ENCODE measurements at regions not wholly inside any gene's neighbourhood (a gene's known extent, or its start where the extent isn't known, plus 50 kb on each side); places are given as distances from the start of the nearest gene placed in this dataset.

- no peak for DNase-seq
- WGBS, 5 donors = 78 to 89% (median 86%) methylated on average over 7 to 8 of the region's 8 CpGs
- TF ChIP-seq POLR2AphosphoS5 (IDR thresholded peaks at IDR 0.05) = no peak
- TF ChIP-seq POLR2A (IDR thresholded peaks at IDR 0.05) = no peak
- no peak for TF ChIP-seq CTCF (IDR thresholded peaks at IDR 0.05 in 8 of 11, conservative IDR thresholded peaks at IDR 0.05 in 3 of 11)
Measured at GRCh38 chr20:58091810-58092209, 136.6 kb downstream of the ANKRD60 start.

GRCh38 chr20:58090161-58090560 is 138.3 kb downstream of the ANKRD60 start:
- WGBS, 5 donors = 91 to 98% (median 93%) methylated on average over 2 to 3 of the region's 3 CpGs
- H3K9me3 ChIP-seq = no peaks in the 10 kb centered on the region
- no peak overlapping the region for H3K4me3 ChIP-seq
- intact Hi-C loops (cut with DNase I; ENCODE audit: low total_unique reads) = no loop called here
- H3K27me3 ChIP-seq (replicated peaks in 1 of 7) = peaks cover 0 to 13% (median 0%) of the 10 kb centered on the region in 7 donors
- TF ChIP-seq POLR2AphosphoS5 (IDR thresholded peaks at IDR 0.05) = no peak
- no peak for TF ChIP-seq CTCF (IDR thresholded peaks at IDR 0.05 in 8 of 11, conservative IDR thresholded peaks at IDR 0.05 in 3 of 11)
- TF ChIP-seq POLR2A (IDR thresholded peaks at IDR 0.05) = no peak
- no peaks in the 10 kb centered on the region for H3K4me1 ChIP-seq
- no peaks in the 10 kb centered on the region for H3K36me3 ChIP-seq
- no peak for DNase-seq
- no peak overlapping the region for H3K27ac ChIP-seq

More at GRCh38 chr20:58091810-58092209, 136.6 kb downstream of the ANKRD60 start:
- Histone ChIP-seq H3K9me3 (no peaks in the 10 kb centered on the region), H3K27me3 (replicated peaks in 1 of 7) (peaks cover 0 to 13% (median 0%) of the 10 kb centered on the region in 7 donors), H3K4me1 (no peaks in the 10 kb centered on the region), H3K4me3 (no peak overlapping the region), H3K36me3 (no peaks in the 10 kb centered on the region), H3K27ac (no peak overlapping the region)
- intact Hi-C loops (cut with DNase I; ENCODE audit: low total_unique reads) = no loop called here

- H3K4me1 ChIP-seq = no peaks in the 10 kb centered on the region
- H3K27me3 ChIP-seq (replicated peaks in 1 of 7) = peaks cover 0 to 5% (median 0%) of the 10 kb centered on the region in 7 donors
- no peaks in the 10 kb centered on the region for H3K36me3 ChIP-seq
- intact Hi-C loops (cut with DNase I; ENCODE audit: low total_unique reads) = loop anchor here (10.0 kb wide), 1 partner anchor 434 kb away; no protein-coding TSS in a partner anchor
- no peaks in the 10 kb centered on the region for H3K9me3 ChIP-seq
- no peak overlapping the region for H3K4me3 ChIP-seq
- no peak for TF ChIP-seq POLR2AphosphoS5 (IDR thresholded peaks at IDR 0.05)
- no peak for TF ChIP-seq CTCF (IDR thresholded peaks at IDR 0.05 in 8 of 11, conservative IDR thresholded peaks at IDR 0.05 in 3 of 11)
- no peak for TF ChIP-seq POLR2A (IDR thresholded peaks at IDR 0.05)
- DNase-seq = no peak
- H3K27ac ChIP-seq = no peak overlapping the region
- WGBS, 5 donors = 91 to 94% (median 91%) methylated on average over 7 of the region's 7 CpGs
Measured at GRCh38 chr20:58088625-58089024, 139.8 kb downstream of the ANKRD60 start.

- Histone ChIP-seq H3K27me3 (replicated peaks in 1 of 7) (peaks cover 0 to 5% (median 0%) of the 10 kb centered on the region in 7 donors), H3K9me3 (no peaks in the 10 kb centered on the region), H3K36me3 (no peaks in the 10 kb centered on the region), H3K4me1 (no peaks in the 10 kb centered on the region), H3K4me3 (no peak overlapping the region), H3K27ac (no peak overlapping the region)
- DNase-seq = no peak
- intact Hi-C loops (cut with DNase I; ENCODE audit: low total_unique reads) = loop anchor here (10.0 kb wide), 1 partner anchor 433 kb away; no protein-coding TSS in a partner anchor
- TF ChIP-seq POLR2AphosphoS5 (IDR thresholded peaks at IDR 0.05) (no peak), POLR2A (IDR thresholded peaks at IDR 0.05) (no peak), CTCF (IDR thresholded peaks at IDR 0.05 in 8 of 11, conservative IDR thresholded peaks at IDR 0.05 in 3 of 11) (no peak)
- 75 to 88% (median 80%) methylated on average over 7 of the region's 7 CpGs for WGBS, 5 donors
Measured at GRCh38 chr20:58088105-58088504, 140.3 kb downstream of the ANKRD60 start.
